Adrenal gland (tissue), 9 donors: ENCODE measurements at regions not wholly inside any gene's neighbourhood (a gene's known extent, or its start where the extent isn't known, plus 50 kb on each side); places are given as distances from the start of the nearest gene placed in this dataset.
"Not testable (repeated sequence)": the region's sequence is repeated elsewhere in the genome, so short reads cannot be mapped to it uniquely, and the experiment has no call there.

Experiments used
- DNase-seq, 7 donors: peaks; one replicate each; pipeline ENCODE4 v3.0.0-alpha.2; 2019 to 2020
- H3K27ac ChIP-seq, 5 donors: fragments of 200-600 bp; sonication (generic) in 4 of 5; 1 replicate in 3 of 5; 2 replicates in 2 of 5; pipeline versions ENCODE4 v1.5.1 to v1.8.0; 2016 to 2020; ENCODE audit warnings: mild to moderate bottlenecking in 1 of 5
- H3K27me3 ChIP-seq: fragments of 200-600 bp; 2 replicates; pipeline ENCODE4 v1.8.0; 2021
- H3K36me3 ChIP-seq, 2 donors: fragments of 200-600 bp; replicated peaks in 1 of 2; 1 replicate in 1 of 2; 2 replicates in 1 of 2; pipeline versions ENCODE4 v1.5.1 to v1.8.0; 2018 to 2022
- H3K4me1 ChIP-seq, 2 donors: fragments of 200-600 bp; replicated peaks in 1 of 2; 1 replicate in 1 of 2; 2 replicates in 1 of 2; pipeline versions ENCODE4 v1.5.1 to v1.8.0; 2018 to 2021
- H3K4me3 ChIP-seq, 4 donors: fragments of 200-600 bp; sonication (generic) in 3 of 4; one replicate each; pipeline ENCODE4 v1.5.1; 2016 to 2018
- H3K9me3 ChIP-seq, 3 donors: fragments of 200-600 bp; sonication (generic) in 1 of 3; replicated peaks in 1 of 3; 1 replicate in 2 of 3; 2 replicates in 1 of 3; pipeline versions ENCODE4 v1.5.1 to v1.8.0; 2016 to 2021
- POLR2A ChIP-seq, 2 donors: fragments of 450-650 bp; IDR thresholded peaks; one replicate each; pipeline ENCODE4 v1.6.1; 2017; ENCODE audit warnings: antibody characterized with exemption in 2 of 2, mild to moderate bottlenecking in 2 of 2, moderate library complexity in 1 of 2
- WGBS, 4 donors: extraction: QIAGEN DNeasy Blood & Tissue Kit in 2 of 4; methylation state at CpG; one replicate each; pipeline versions ENCODE4 v1.1.5 to v1.1.7; 2013 to 2017; 5-methylcytosine and 5-hydroxymethylcytosine counted together
- intact Hi-C, 2 donors: fragments of 100-400 bp; cut with DNase I; formaldehyde crosslinking; loops; one replicate each; pipeline versions ENCODE4 v1.14.1 to v1.15.0; 2022 to 2023
- TF ChIP-seq, protein P1 (sequence below), 6 experiments: fragments of 450-650 bp in 4 of 6; fragments of 200-600 bp in 2 of 6; sonication (generic) in 1 of 6; IDR thresholded peaks; 1 replicate in 5 of 6; 2 replicates in 1 of 6; pipeline versions ENCODE4 v1.5.1 to v1.8.0; 2016 to 2021; ENCODE audit warnings: antibody characterized with exemption in 6 of 6, mild to moderate bottlenecking in 2 of 6, moderate library complexity in 1 of 6
- donor health status: healthy with polysubstance abuse.
- donor health status: Bipolar disorder and iron deficiency.
- donor health status: DM: yes; HTN: yes; CAD: no.
- donor health status: DM: no; HTN: no; CAD: no.
- donor health status: DM: no; HTN: no; CAD: no.

DNA sequence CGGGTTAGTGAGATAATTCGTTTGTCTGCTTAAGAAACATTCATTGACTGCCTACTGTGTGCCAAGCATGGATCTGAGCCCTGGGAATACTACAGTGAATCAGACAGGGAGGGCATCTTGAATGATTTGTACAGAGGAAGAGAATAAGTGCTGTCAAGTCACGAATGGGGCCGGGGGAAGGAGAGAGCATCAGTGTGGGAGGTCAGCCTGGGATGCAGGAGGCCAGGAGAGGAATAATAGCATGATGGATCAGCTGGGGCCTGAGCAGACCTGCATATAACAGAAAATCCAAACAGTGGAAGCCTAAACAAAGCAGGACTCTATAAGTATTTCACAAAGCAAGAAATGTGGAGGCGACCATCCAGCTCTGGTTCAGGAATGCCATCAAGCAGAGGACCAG lies 55.4 kb upstream of the PAX8 start:
- intact Hi-C loops = no loop called here
- peaks cover 27 to 34% of the 10 kb centered on the region in 2 donors for H3K4me1 ChIP-seq
- H3K4me3 ChIP-seq = no peak overlapping the region
- no peak for TF ChIP-seq POLR2A (IDR thresholded peaks at IDR 0.05)
- TF ChIP-seq, protein P1, sequence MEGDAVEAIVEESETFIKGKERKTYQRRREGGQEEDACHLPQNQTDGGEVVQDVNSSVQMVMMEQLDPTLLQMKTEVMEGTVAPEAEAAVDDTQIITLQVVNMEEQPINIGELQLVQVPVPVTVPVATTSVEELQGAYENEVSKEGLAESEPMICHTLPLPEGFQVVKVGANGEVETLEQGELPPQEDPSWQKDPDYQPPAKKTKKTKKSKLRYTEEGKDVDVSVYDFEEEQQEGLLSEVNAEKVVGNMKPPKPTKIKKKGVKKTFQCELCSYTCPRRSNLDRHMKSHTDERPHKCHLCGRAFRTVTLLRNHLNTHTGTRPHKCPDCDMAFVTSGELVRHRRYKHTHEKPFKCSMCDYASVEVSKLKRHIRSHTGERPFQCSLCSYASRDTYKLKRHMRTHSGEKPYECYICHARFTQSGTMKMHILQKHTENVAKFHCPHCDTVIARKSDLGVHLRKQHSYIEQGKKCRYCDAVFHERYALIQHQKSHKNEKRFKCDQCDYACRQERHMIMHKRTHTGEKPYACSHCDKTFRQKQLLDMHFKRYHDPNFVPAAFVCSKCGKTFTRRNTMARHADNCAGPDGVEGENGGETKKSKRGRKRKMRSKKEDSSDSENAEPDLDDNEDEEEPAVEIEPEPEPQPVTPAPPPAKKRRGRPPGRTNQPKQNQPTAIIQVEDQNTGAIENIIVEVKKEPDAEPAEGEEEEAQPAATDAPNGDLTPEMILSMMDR (IDR thresholded peaks at IDR 0.05) = no peak
- H3K36me3 ChIP-seq = no peaks in the 10 kb centered on the region
- no peaks in the 10 kb centered on the region for H3K27me3 ChIP-seq
- no peak overlapping the region for H3K27ac ChIP-seq
- WGBS, 4 donors = 42 to 61% (median 51%) methylated on average over 5 of the region's 5 CpGs
- H3K9me3 ChIP-seq = no peaks in the 10 kb centered on the region
- no peak for DNase-seq

DNA sequence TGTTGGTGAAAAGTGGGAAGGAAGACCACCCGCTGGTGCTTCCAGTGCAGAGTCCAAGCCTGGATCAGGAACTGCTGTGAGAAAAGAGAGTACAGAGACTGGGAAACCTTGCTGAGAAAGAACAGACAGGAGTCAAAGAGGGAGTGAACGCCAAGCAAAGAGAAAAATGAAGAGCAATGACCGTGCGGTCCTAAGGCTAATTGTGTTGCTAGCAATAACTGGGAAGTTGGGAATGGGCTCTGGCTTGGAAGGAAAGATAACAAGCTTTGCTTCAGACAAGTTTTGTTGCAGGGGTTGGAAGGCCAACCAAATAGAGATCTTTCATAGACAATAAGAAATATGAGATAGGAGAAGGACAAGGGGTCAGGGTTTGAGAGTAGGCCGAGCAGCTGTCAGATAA lies 55.0 kb upstream of the PAX8 start:
- H3K36me3 ChIP-seq, H3K27me3 ChIP-seq, H3K4me3 ChIP-seq, DNase-seq, H3K9me3 ChIP-seq, intact Hi-C loops: not testable (repeated sequence)
- WGBS, 4 donors = 60 to 67% (median 65%) methylated on average over 5 of the region's 5 CpGs
- Histone ChIP-seq H3K27ac (peak overlapping the region in 1 of 5 donors; percentile 17), H3K4me1 (peaks cover 26 to 34% of the 10 kb centered on the region in 2 donors)

DNA sequence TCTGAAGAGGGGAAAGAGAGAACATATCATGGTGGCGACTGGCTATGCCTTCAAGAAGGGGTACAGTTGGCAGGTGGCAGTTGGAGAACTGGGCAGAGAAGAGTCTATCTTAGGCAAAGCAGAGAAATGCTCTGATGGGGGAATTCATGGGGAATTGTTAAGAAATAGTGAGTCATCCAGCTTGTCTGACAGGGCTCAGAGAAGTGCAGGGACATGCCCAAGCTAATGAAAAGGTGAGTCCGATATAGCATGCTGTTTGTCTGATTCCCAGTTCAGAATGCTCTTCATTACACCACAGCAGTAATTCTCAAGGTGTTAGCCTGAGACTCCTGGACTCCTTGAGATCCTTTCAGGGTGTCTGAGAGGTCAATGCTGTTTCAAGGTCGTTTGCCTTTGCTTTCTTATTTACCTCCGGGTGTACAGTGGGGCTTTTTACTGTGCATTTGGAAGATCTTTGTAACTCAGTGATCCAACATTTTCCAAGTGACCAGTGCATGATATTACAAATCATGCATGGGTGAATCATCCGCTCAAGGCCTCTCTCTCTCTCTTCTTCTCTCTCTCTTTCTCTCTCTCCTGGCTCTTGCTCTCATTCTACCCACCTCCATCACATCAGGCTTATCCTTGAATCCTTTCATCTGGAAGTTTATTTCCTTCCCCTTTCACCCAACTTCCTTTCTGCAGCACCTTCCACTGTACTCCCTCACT lies 51.5 kb upstream of the PAX8 start:
- H3K36me3 ChIP-seq, intact Hi-C loops, H3K4me3 ChIP-seq, H3K27me3 ChIP-seq, H3K9me3 ChIP-seq: not testable (repeated sequence)
- H3K27ac ChIP-seq = peak overlapping the region; percentile 24 to 93 (median 65)
- DNase-seq = peak in 3 of 7 donors; percentile 52 to 57 (median 55)
- TF ChIP-seq, protein P1 (IDR thresholded peaks at IDR 0.05) = peak in 2 of 6 experiments; percentile 11 to 12
- 42 to 57% (median 49%) methylated on average over 4 to 5 of the region's 5 CpGs for WGBS, 4 donors
- H3K4me1 ChIP-seq = peaks cover 16 to 33% of the 10 kb centered on the region in 2 donors

DNA sequence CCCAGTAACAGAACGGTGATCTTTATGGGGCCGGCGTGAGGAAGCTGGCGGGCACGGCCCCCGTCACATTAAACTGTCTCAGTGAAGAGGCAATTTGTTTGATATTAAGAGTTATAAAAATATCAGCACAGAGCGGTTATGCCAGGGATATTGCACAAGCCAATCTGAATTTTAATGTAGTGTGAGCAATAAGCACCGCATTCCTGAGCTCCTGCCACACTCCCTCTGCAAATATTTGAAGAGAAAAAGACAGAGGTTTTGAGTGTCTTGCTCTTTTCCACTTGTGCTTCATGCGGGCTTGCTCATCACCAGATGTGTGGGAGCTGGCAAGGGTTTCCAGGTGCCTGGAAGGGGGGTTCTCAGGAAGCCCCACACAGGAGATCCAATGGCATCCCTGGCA lies 50.3 kb upstream of the PAX8 start:
- H3K9me3 ChIP-seq, H3K36me3 ChIP-seq, H3K4me3 ChIP-seq, intact Hi-C loops, H3K27me3 ChIP-seq: not testable (repeated sequence)
- WGBS, 4 donors = 53 to 69% (median 59%) methylated on average over 9 of the region's 9 CpGs
- Histone ChIP-seq H3K4me1 (peaks cover 21 to 37% of the 10 kb centered on the region in 2 donors), H3K27ac (peak overlapping the region in 4 of 5 donors; percentile 62 to 93 (median 76))
- peak in 6 of 7 donors; percentile 33 to 64 (median 50) for DNase-seq

DNA sequence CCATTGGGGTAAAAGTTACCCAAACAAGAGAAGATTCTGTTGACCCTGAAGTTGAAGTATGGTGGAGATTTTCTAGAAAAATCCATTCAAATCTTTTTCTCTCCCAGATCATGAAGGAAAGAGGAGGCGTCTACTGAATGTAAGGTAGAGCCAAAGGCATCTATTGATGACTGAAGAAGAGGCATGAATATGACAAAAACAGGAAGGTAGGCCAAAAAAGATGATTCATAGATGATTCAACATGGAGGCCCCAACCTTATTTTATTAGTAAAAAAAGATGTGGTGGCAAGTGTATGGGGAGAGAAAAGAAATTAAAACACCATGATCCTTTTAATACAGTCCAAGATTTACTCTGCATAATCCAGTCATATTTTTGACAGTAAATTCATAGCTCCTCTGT lies 49.9 kb upstream of the PAX8 start:
- H3K27ac ChIP-seq = peak overlapping the region in 4 of 5 donors; percentile 62 to 93 (median 76)
- H3K4me1 ChIP-seq = peaks cover 21 to 33% of the 10 kb centered on the region in 2 donors
- H3K9me3 ChIP-seq, H3K4me3 ChIP-seq, DNase-seq, H3K27me3 ChIP-seq, intact Hi-C loops, H3K36me3 ChIP-seq: not testable (repeated sequence)
- 55 to 96% (median 86%) methylated on average over 1 of the region's 1 CpG for WGBS, 4 donors
